GM12875 (cell line): ENCODE measurements at regions not wholly inside any gene's neighbourhood (a gene's known extent, or its start where the extent isn't known, plus 50 kb on each side); places are given as distances from the start of the nearest gene placed in this dataset.

Source experiments
- H3K4me3 ChIP-seq: one replicate; pipeline ENCODE4 v1.5.1; 2011; ENCODE audit warnings: low read depth, low read length, control low read depth
- TF ChIP-seq, protein P1 (sequence below): IDR thresholded peaks from 2 replicates; pipeline ENCODE4 v1.5.1; 2011; ENCODE audit warnings: low read depth, mild to moderate bottlenecking, control low read depth, inconsistent platforms, low read length, moderate library complexity, borderline replicate concordance; ENCODE audit not compliant: insufficient read depth

DNA sequence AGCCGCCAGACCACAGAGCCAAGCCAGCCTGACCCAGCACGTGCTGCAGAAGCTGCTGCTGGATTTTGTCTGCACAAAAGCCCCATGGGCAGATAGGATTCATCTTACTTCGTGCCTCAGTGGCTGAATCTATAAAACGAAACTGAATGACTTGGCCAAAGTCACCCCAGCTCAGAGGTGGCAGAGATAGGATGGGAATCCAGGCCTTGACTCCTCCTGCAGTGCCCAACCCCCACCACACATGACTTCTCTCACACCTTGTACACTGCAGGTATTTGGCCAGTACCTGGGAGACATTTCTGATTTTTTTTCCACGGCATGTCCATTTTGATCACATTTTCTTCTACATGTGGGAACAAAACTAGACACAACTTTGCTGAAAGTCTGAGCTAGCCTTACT is 182.1 kb downstream of the ANKRD60 start:
- TF ChIP-seq, protein P1, sequence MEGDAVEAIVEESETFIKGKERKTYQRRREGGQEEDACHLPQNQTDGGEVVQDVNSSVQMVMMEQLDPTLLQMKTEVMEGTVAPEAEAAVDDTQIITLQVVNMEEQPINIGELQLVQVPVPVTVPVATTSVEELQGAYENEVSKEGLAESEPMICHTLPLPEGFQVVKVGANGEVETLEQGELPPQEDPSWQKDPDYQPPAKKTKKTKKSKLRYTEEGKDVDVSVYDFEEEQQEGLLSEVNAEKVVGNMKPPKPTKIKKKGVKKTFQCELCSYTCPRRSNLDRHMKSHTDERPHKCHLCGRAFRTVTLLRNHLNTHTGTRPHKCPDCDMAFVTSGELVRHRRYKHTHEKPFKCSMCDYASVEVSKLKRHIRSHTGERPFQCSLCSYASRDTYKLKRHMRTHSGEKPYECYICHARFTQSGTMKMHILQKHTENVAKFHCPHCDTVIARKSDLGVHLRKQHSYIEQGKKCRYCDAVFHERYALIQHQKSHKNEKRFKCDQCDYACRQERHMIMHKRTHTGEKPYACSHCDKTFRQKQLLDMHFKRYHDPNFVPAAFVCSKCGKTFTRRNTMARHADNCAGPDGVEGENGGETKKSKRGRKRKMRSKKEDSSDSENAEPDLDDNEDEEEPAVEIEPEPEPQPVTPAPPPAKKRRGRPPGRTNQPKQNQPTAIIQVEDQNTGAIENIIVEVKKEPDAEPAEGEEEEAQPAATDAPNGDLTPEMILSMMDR = no peak
- no peak overlapping the region for H3K4me3 ChIP-seq

DNA sequence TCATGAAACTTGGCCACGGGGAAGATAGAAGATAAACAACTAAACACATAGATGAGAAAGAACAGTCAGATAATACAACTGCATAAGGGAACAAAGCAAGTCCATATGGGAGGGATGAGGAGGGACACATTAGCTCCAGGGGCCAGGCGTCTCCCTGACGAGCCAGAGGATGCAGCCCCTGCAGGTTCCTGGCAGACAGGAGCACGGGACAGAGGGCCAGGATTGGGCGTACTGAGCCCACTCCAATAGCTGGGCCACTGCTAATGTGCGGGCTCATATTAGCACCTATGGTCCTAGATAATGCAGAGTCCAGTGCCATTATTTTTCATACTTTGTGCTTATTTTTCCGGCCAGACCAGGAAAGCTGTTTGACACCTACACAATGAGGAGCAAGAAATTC is 182.9 kb downstream of the ANKRD60 start:
- TF ChIP-seq, protein P1 = no peak
- no peak overlapping the region for H3K4me3 ChIP-seq

DNA sequence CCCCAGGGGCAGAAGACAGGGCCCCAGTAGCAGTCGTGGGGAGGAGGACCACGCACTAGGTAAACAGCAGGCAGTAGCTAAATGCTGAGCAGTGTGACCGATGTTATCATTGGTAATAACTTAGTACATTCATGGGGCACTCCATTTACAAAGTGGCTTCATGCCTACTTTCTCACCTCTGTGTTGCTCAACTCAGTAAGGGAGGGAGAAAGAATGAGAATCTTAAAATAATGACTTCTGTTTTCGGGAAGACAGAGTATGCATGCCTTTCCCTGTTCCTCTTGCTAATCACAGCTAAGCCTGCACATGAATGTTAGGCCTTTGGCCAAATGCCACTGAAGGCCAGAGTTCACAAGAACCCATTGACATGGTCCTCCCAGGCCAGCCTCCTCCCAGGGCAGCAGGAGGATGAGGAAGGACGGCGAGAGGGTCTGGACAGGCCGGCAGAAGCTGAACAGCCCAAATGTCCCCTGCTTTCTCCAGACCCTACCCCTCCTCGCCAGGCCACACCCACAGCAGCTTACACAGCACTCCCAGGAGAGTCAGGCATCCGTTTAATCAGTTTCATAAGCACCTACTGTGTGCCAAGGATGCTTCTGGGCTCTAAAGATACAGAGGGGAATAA is 183.4 kb downstream of the ANKRD60 start:
- TF ChIP-seq, protein P1 = no peak
- H3K4me3 ChIP-seq = no peak overlapping the region

DNA sequence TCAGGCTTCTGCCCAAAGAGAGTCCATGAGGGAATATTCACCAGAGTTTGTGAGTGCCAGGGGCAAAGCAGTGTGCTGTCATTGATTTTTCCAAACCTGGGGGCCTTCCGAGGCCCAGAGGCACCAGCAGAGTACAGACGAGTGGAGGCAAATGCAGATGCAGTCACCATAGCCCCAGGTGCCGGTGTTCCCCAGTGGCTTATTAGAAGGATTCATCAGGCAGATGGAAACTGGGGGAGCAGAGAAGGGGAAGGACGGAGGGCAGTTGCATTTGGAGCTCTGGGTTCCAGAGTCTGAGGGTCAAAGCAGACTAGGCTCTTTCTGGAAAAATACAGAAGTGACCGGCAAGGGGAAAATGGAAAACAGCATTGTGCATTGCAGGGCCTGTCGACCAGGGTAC is 184.2 kb downstream of the ANKRD60 start:
- TF ChIP-seq, protein P1 = no peak
- H3K4me3 ChIP-seq = no peak overlapping the region

DNA sequence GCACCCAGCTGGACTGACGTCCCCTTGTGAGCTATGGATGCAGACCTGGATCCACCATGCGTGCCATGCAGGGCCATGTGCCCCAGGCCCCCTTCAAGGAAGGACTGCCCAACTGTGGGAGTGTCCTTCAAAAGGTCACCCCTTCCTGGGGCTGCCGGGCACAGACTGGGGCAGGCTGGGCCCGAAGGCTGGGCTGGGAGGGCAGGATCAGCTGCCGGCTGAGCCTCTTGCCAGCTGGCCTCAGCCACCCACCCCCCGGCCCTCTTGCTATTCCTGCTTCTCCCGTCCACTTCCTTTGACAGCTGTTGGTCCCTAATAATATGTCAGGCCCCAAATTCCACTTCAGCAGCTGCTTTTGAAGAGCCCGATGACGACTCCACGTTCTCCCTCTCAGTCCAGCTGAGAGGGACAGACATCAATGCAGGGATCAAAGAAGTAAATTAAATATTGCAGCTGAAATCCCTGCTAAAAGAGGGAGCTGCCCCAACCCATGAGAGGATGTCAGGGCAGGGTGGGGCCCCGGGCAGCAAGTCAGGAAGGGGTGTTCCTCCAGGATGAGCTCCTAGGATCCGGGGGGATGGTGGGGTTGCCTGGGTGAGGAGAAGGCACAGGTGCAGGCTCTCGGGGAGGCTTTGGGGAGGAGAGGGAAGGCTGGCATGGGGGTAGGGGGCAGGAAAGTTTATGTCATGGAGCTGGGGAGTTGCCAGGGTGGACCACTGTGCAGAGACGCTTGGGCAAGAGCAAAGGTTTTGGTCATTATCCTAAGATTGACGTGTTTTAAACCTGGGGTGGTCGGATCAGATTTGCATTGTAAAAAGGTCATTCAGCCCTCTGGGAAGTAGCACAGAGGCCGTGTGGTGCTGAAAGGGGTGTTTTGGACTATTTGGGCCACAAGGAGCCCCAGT is 185.0 kb downstream of the ANKRD60 start:
- H3K4me3 ChIP-seq = no peak overlapping the region
- TF ChIP-seq, protein P1 = no peak

DNA sequence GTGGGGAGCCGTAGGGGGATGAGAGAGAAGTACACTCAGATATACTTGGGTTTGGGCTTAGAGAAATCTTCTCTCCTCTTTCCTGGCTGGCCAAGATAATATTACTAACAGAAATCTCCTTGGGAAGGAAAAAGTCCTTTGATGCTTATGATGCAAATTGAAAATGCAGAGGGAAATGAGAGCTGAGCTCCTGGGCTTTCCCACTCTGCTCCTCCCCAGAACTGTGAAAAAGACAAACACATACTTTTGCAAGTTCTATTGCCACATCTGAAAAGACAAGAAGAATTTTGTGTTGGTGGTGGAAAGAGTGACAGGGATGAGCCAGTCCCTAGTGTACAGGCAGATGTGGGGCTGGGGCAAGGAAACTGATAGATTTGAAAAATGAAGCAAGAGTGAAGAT is 185.9 kb downstream of the ANKRD60 start:
- H3K4me3 ChIP-seq = no peak overlapping the region
- TF ChIP-seq, protein P1 = no peak
